DND-41 (cell line): ENCODE measurements at regions not wholly inside any gene's neighbourhood (a gene's known extent, or its start where the extent isn't known, plus 50 kb on each side); places are given as distances from the start of the nearest gene placed in this dataset.
"Not testable (repeated sequence)": the region's sequence is repeated elsewhere in the genome, so short reads cannot be mapped to it uniquely, and the experiment has no call there.

Source experiments
- ATAC-seq: fragments of 200-7000 bp; cut with Tn5 transposase; 3 replicates; pipeline ENCODE4 v1.9.1; 2021; ENCODE audit warnings: low read depth; ENCODE audit not compliant: insufficient read depth
- DNase-seq: peaks from one replicate; pipeline ENCODE4 v3.0.0-alpha.2; 2020
- H2AFZ ChIP-seq: 2 replicates; pipeline ENCODE4 v1.6.0; 2012; ENCODE audit warnings: low read depth, low read length
- H3K27ac ChIP-seq: 2 replicates; pipeline ENCODE4 v1.5.1; 2012; ENCODE audit warnings: low read length, inconsistent platforms
- H3K27me3 ChIP-seq: fragments of 200-600 bp; sonication (generic); 2 replicates; pipeline ENCODE4 v1.6.0; 2012; ENCODE audit warnings: low read length, mild to moderate bottlenecking, inconsistent platforms; ENCODE audit not compliant: insufficient read depth, poor library complexity
- H3K36me3 ChIP-seq: 2 replicates; pipeline ENCODE4 v1.5.1; 2012; ENCODE audit warnings: low read length, inconsistent platforms; ENCODE audit not compliant: insufficient read depth
- H3K4me1 ChIP-seq: 2 replicates; pipeline ENCODE4 v1.5.1; 2012; ENCODE audit warnings: mild to moderate bottlenecking, low read length; ENCODE audit not compliant: insufficient read depth
- H3K4me2 ChIP-seq: 2 replicates; pipeline ENCODE4 v1.6.0; 2012; ENCODE audit warnings: mild to moderate bottlenecking, moderate library complexity, low read length, inconsistent platforms; ENCODE audit not compliant: insufficient read depth
- H3K4me3 ChIP-seq, 2 experiments: fragments of 200-600 bp in 1 of 2; shearing (Covaris generic) in 1 of 2; 2 replicates each; pipeline ENCODE4 v1.5.1; 2012 to 2016; ENCODE audit warnings: inconsistent platforms in 2 of 2, low read length in 2 of 2, mild to moderate bottlenecking in 2 of 2, low read depth in 1 of 2, moderate library complexity in 1 of 2
- H3K79me2 ChIP-seq: 2 replicates; pipeline ENCODE4 v1.6.0; 2012; ENCODE audit warnings: low read length, inconsistent platforms; ENCODE audit not compliant: insufficient read depth
- H3K9ac ChIP-seq: 2 replicates; pipeline ENCODE4 v1.6.0; 2012; ENCODE audit warnings: low read depth, mild to moderate bottlenecking, inconsistent platforms, low read length, moderate library complexity
- H3K9me3 ChIP-seq: 2 replicates; pipeline ENCODE4 v1.5.1; 2012; ENCODE audit warnings: low read length, moderate library complexity, mild to moderate bottlenecking, inconsistent platforms; ENCODE audit not compliant: insufficient read depth, severe bottlenecking
- H4K20me1 ChIP-seq: 2 replicates; pipeline ENCODE4 v1.6.0; 2012; ENCODE audit warnings: low read length; ENCODE audit not compliant: insufficient read depth

- H3K79me2 ChIP-seq, H2AFZ ChIP-seq, H3K9me3 ChIP-seq, H3K27me3 ChIP-seq, H4K20me1 ChIP-seq, H3K36me3 ChIP-seq, H3K4me3 ChIP-seq, H3K9ac ChIP-seq, H3K4me2 ChIP-seq: not testable (repeated sequence)
- ATAC-seq (peak; percentile 80), DNase-seq (peak; percentile 36)
- Histone ChIP-seq H3K4me1 (peaks cover 17% of the 10 kb centered on the region), H3K27ac (peak overlapping the region; percentile 32)
These were observed 229.8 kb upstream of the PLGLB2 start for GRCh38 chr2:87518066-87518465.

- H3K4me3 ChIP-seq, H3K9ac ChIP-seq, ATAC-seq, H2AFZ ChIP-seq, H3K9me3 ChIP-seq, H3K27me3 ChIP-seq, DNase-seq, H3K36me3 ChIP-seq, H3K4me2 ChIP-seq, H3K79me2 ChIP-seq, H4K20me1 ChIP-seq: not testable (repeated sequence)
- peak overlapping the region; percentile 32; the same call in 1 of the 2 replicates for H3K27ac ChIP-seq
- peaks cover 17% of the 10 kb centered on the region for H3K4me1 ChIP-seq
These were observed 229.3 kb upstream of the PLGLB2 start for GRCh38 chr2:87518547-87518946.

GRCh38 chr2:87519158-87520011, 228.5 kb upstream of the PLGLB2 start:
- H4K20me1 ChIP-seq, H3K4me3 ChIP-seq, H3K9ac ChIP-seq, H3K27me3 ChIP-seq, H3K4me2 ChIP-seq, H3K27ac ChIP-seq, H3K36me3 ChIP-seq, ATAC-seq, H3K79me2 ChIP-seq, H2AFZ ChIP-seq, DNase-seq, H3K9me3 ChIP-seq: not testable (repeated sequence)
- peaks cover 17% of the 10 kb centered on the region for H3K4me1 ChIP-seq

GRCh38 chr2:87521057-87521456, 226.8 kb upstream of the PLGLB2 start:
- not testable (repeated sequence) for H4K20me1 ChIP-seq, H3K36me3 ChIP-seq, H3K4me3 ChIP-seq, H2AFZ ChIP-seq, H3K4me2 ChIP-seq, ATAC-seq, H3K9ac ChIP-seq, H3K9me3 ChIP-seq, H3K27me3 ChIP-seq, H3K79me2 ChIP-seq, DNase-seq, H3K27ac ChIP-seq
- peaks cover 14% of the 10 kb centered on the region for H3K4me1 ChIP-seq

- ATAC-seq, H3K4me2 ChIP-seq, H3K4me3 ChIP-seq, H3K9me3 ChIP-seq, H3K36me3 ChIP-seq, H3K9ac ChIP-seq, H3K27ac ChIP-seq, DNase-seq, H4K20me1 ChIP-seq, H3K27me3 ChIP-seq, H2AFZ ChIP-seq, H3K79me2 ChIP-seq: not testable (repeated sequence)
- peaks cover 13% of the 10 kb centered on the region for H3K4me1 ChIP-seq
These were observed 226.4 kb upstream of the PLGLB2 start for GRCh38 chr2:87521489-87521888.

GRCh38 chr2:87524619-87525188, 223.2 kb upstream of the PLGLB2 start:
- not testable (repeated sequence) for H3K9me3 ChIP-seq, H3K4me1 ChIP-seq, H3K27ac ChIP-seq, H3K79me2 ChIP-seq, DNase-seq, H3K36me3 ChIP-seq, H2AFZ ChIP-seq, ATAC-seq, H4K20me1 ChIP-seq, H3K9ac ChIP-seq, H3K27me3 ChIP-seq, H3K4me2 ChIP-seq, H3K4me3 ChIP-seq

- not testable (repeated sequence) for H3K27ac ChIP-seq, H3K4me2 ChIP-seq, H4K20me1 ChIP-seq, H3K4me1 ChIP-seq, H3K9ac ChIP-seq, H3K9me3 ChIP-seq, H2AFZ ChIP-seq, H3K27me3 ChIP-seq, H3K36me3 ChIP-seq, H3K79me2 ChIP-seq, H3K4me3 ChIP-seq, DNase-seq
- peak; percentile 45; the same call in 1 of the 3 replicates for ATAC-seq
These were observed 222.3 kb upstream of the PLGLB2 start for GRCh38 chr2:87525497-87525991.

GRCh38 chr2:87526258-87526657, 221.6 kb upstream of the PLGLB2 start:
- not testable (repeated sequence) for H3K27ac ChIP-seq, ATAC-seq, H3K4me1 ChIP-seq

More at GRCh38 chr2:87526258-87526657, 221.6 kb upstream of the PLGLB2 start:
- H3K79me2 ChIP-seq, H3K9ac ChIP-seq, H3K27me3 ChIP-seq, DNase-seq, H3K4me2 ChIP-seq, H4K20me1 ChIP-seq, H3K36me3 ChIP-seq, H3K4me3 ChIP-seq, H2AFZ ChIP-seq, H3K9me3 ChIP-seq: not testable (repeated sequence)
